NCI-H226 (cell line): ENCODE measurements at regions not wholly inside any gene's neighbourhood (a gene's known extent, or its start where the extent isn't known, plus 50 kb on each side); places are given as distances from the start of the nearest gene placed in this dataset.
"Not testable (repeated sequence)": the region's sequence is repeated elsewhere in the genome, so short reads cannot be mapped to it uniquely, and the experiment has no call there.

Experiments used
- DNase-seq: peaks from one replicate; pipeline ENCODE4 v3.0.0-alpha.2; 2015

DNA sequence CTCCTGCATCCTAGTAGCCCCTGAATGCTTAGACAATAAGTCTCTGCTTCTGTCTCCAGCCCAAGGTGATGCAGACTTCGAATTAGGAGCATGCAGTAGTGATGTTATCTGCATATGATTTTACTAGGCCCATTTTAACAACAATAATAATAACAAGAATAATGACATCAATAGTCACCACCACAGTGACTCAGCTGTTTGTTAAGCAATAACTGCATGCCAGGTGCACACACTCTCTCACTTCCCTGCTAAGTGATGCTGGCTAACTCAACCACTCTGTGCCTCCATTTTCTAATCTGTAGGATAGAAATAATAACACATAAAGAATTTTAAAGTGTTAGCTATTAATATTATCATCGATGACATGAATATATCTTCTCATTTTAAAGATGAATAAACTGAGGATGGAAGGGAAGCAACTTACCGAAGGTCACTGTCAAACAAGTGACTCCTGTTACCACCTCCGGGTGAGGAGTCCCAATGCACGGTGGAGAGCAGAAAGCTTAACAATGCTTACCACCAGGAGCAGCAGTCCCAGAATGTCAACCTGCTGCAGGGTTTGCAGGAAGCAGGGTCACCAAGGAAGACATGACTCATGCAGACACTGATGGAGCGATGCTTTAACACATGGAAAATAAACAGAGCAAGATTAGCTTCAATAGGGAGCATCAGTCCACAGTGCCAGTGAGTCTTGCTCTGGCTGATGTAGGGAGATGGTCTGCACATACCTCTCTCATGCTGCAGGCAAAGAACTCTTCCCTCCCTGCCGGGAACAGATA is 290.2 kb downstream of the SPATA17 start:
- DNase-seq = no peak

DNA sequence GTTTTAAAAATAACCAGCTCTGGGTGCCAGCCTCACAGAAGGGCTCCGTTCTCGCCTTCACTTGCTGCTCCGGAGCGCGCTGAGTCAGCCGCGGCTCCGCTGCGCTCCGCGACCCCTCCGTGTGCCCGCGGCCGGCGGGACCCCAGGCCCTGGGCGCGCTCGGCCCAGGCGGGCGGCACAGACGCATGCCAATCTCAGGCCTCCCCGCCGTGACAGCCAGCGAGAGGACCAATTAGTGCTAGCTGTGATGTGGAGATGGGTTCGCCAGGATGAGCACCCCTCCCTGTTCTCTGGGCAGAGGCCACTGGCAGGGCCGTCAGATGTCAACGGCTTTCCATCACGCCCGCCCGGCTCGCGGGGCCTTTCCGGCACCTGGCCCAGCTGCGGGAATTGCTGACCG is 293.8 kb downstream of the SPATA17 start:
- no peak for DNase-seq

DNA sequence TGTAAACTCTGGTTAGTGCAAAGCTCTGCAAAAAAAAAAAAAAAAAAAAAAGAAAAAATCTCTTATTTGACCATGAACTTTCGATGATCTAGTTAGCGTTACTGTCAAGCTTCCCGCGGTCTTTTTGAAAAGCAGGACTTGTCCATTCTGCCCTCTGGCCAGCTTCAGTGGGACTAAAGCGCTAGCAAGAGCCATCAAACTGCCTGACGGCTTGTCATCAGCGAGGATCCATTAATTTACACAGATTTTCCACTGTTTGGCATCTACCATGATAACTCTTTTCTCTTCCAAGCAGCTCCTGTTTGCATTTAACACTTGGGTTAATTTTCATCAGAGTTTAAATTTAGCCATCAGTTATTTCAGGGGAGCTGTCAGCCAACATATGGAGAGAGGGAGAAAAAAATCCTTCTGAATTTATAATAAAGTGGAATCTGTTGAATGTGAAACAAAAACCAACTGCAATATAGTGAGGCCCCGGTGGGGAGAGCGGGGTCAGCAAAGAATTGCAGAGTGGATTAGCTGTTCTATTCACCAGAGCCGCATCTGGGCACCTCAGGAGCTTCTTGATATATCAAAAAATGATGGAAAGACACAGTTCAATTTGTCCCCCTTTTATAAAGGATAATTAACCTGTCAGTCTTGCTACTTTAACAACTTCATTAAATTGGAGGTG is 298.2 kb downstream of the SPATA17 start:
- DNase-seq = no peak

DNA sequence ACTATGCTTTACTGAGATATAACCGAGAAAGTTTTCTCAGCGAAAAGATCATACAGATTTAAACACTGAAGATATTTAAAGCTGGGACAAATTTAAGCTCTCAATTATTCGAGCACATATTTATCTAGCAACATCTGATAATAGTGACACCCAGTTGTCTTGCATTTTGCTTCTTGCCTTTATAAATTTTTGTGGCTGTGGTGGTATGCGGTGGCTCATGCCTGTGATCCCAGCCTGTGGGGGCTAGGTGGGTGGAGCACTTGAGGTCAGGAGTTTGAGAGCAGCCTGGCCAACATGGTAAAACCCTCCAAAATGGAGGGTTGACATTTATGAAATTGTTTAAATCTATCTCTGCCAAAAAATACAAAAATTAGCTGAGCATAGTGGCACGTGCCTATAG is 312.2 kb downstream of the SPATA17 start:
- no peak for DNase-seq

DNA sequence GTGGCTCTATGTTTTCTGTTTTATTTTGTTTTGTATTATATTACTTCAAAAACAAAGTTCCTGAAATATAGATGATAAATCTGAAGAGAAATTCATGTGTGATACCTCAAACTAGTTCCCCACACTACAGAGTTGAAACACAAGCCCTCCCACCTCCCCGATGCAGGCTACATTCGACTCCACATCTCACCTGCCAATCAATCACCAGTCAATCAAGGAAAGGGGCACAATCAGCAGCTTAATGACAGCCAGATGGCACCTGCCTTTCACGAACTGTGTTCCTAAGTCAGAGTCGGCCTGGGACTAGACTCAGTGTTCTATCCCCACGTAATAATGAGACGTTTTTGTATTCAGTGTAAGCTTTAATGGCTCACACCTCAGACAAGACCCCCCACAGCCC is 313.4 kb downstream of the SPATA17 start:
- DNase-seq = no peak

DNA sequence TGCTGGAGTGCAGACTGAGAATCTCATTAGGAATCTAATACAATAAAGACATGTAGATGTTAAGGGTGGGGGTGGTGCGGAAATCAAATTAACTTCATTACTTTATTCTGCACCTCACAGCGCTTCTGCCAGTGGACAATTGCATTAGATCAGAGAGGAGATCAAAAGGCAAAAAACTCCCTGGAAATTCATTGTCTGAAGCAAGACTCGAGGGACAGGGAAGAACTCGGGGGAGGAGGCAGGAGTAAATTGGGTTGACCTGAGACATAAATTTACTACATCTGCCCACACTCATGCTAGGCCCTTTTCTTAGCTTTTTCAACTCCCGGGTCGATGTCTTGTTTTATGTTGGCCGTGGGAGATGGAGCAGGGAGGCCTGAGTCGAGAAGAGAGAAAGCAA is 315.4 kb downstream of the SPATA17 start:
- no peak for DNase-seq

DNA sequence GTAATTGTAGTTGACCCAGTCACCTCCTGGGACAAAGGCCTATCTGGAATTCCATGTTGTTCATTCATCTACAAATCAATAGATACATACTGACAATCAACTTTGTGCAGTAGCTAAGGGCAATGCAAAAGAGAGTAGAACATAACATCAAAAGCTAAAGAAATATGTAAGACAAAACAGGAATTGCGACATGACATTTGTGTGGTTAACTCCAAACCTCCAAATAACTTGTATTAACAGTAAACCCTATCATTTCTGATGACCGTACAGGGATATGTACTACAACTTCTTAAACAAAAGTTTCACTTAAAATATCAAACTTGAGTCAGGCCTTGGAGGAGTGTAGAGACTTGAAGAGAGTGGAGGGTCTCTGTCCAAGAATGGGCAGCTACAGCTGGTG is 317.6 kb downstream of the SPATA17 start:
- DNase-seq = no peak

DNA sequence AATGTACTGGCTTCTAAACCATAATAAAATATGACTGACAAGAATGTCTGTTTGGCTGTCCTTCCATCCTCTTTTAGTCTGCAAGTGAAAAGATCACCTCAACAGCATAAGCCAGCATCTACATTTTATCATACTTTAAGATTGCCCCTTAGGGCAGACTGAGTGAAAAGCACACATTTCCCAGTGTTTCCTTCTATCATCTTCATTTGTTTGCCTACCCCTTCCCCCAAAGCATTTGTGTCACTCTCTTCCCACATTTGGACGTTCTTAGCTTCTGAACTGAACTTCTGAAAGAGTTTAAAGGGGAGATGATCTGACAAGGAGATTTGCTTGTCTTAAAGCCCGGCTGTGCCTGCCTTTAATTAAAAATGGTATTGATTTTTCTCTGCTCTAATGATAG is 322.2 kb downstream of the SPATA17 start:
- DNase-seq = no peak

DNA sequence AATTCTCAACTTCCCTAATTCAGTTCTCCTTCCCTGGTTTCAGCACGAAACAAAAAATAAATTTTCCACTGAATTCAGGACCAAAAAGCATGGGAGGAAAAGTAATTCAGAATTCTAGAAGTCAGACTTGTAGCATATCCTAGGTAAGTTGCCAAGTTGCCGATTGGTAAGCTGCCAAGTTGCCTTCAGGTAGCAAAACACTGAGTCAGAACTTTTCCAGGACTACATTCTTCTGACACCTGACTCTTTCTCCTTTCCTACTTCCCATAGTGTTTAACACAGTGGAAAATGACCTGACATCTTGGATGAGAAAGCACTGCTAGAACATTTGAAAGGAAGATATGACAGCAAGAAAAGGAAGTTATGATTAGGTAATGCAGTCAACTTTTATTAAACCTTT is 322.8 kb downstream of the SPATA17 start:
- no peak for DNase-seq

DNA sequence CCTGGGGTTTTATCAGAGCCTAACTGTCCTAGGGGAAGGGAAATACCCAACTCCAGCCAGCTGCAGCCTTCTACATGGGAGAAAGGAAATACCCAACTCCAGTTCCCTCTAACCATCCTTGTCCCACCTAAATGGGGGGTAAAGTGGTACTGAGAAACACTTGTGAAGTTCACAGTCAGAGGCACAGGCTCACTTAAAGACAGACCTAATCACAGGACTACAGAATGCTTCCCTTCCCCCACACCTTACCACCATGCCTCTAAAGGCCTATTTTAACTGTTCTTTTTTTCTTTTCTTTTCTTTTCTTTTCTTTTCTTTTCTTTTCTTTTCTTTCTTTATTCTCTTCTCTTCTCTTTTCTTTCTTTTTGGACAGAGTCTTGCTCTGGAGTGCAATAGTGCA is 324.6 kb downstream of the SPATA17 start:
- DNase-seq = no peak

DNA sequence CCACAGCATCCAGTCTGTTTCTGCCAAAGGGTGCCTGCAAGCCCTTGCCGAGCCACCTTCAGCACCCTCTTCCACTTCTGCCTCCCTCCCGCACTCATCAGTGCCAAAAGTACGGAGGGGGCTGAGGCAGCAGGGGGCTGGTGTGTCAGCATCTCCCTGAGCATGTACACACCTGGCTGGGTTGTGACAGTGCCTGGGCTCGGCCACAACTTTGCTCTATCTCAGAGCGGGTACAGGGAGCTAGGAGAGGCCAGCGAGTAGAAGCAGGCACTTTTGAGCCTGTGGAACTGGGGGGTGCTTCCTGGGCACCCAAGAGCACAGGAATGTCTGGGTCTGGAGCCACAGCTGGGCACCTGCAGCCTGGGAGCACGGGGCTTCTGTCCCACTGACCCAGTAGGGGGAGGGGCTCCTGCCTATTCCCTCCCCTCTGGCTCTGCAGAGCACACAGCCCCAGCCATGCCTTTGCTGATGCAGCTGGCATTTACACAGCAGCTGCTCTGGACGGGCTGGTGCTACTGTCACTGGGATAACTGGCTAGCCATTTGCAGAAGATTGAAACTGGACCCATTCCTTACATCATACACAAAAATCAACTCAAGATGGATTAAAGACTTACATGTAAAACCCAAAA is 319.8 kb upstream of the RRP15 start:
- no peak for DNase-seq

DNA sequence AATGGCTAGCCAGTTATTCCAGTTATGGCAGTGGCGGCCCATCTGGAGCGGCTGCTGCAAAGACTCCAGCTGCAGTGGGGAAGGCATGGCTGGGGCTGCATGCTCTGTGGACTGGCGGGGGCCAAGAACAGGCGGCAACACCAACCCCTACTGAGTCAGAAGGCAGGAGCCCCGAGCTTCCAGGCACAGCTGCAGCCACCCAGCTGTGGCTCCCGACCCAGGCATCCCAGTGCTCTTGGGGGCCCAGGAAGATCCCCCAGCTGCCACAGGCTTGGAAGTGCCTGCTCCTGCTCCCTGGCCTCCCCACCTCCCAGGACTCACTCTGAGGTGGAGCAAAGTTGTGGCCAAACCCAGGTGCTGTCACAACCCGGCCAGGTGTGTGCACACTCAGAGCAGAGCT is 317.0 kb upstream of the RRP15 start:
- DNase-seq = no peak

DNA sequence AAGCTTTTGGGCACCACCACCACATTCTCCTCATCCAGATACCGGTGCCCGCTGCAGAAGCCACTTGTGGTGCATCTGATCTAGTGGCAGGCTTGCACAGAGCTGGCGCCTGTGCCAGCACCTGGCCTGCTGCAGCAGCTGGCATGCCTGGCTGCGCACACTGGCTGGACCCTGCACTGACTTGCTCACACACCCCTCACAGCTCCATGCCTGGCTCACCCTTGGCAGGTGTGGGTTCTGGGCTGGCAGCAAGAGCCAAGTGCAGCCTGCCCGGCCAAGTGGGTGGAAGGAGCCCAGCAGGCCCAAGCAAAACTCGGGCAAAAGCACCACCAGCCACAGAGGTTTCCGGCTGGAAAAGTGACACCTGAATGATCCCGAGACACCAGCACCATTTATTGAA is 315.7 kb upstream of the RRP15 start:
- no peak for DNase-seq

DNA sequence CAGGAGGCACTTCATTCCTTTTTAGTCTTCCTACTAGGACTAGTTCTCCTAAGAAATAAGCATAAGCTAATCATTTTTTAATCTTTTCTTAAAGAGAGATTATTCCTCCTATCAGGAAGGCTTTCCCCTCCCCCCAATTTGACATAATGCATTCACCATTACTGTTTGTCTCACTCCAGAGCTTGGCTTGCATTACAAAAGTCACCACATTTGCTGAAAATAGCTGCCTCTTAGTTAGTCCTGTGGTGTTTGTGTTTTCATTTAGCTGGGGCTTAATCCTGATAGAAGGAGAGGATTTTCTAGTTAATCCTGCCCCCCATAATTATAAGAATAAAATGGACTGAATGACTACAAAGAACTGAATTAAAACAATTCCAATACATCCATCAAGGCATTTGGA is 307.1 kb upstream of the RRP15 start:
- DNase-seq = no peak

DNA sequence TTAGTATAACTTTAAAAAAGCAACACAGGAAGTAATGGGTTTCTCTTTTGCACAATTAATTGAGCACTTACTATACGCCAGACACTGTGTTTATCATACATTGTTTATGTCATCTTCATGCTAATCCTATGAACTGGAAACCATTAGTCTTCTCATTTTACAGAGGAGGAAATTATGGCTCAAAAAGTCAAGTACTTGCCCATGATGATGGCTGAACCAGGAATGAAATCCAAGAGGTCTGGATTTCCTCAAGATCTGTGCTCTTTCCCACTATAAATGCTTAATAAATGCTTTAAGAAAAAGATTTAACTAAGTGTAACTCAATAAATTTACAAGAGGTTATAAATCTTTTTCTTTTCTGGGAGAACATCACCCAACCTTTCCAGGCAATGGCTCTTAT is 303.7 kb upstream of the RRP15 start:
- no peak for DNase-seq

DNA sequence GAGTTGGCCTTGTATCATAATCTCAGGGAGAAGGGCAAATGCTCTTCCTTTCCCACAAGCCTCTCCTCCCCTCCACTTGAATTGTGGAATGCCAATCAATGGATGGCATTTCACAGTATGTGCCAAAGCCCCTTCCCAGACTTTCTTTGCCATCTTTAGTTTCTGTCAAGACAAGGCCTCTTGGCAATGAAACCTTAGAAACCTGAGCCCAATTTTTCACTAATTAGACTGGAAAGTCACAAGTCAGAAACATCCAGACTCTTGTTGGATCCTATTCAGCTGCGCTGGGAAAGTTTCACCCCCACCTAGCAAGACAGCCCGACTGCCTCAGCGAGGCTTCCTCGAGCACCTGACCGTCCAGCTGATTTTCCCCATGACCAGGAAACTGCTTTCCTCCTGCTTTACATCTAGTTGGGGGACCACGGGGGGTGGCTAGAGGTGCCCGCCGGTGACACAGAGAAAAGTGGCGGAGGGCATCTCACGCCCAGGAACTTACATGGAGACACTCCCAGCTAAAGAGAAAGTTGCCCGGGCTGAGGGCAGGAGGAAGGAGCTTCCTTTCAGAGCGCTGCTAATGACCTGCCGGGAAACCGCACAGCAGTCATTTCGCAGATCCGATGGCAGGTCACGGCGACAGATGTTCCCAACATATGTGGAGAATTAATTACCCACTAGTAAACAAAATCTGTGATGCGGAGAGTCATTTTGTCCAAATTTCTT is 302.6 kb upstream of the RRP15 start:
- DNase-seq = no peak

DNA sequence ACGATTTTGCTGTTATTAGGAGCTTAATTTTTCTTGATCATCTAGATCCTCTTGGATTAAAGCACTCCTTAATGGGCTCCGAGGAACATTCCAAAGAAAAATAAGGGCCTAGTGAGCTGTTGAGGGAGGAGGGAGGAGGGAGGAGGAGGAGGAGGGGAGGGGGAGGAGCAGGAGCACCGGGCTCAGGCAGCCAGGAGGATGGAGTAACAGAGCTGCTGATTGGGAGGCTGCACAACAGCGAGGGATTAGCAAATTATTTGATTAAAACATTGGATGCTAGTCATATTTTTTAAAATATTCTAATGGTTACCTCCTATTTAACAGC is 302.1 kb upstream of the RRP15 start:
- DNase-seq = no peak

DNA sequence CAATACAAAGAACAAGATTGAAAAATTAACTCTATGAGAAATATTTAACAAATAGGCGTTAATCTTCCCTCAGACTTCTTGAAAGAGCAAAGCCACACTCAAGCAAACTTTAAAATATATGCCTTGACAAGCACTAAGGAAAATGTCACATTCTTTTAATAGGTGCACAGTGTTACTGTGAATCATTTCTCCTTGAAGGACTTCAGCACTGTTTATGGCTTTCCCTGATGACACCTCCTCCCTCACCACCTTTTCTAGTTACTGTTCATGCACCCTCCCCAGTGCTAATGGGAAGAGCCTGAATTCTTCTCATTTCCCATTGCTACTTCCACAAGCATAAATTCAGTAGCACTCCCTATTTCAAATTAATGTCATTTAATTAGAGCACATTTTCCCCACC is 299.5 kb upstream of the RRP15 start:
- no peak for DNase-seq

DNA sequence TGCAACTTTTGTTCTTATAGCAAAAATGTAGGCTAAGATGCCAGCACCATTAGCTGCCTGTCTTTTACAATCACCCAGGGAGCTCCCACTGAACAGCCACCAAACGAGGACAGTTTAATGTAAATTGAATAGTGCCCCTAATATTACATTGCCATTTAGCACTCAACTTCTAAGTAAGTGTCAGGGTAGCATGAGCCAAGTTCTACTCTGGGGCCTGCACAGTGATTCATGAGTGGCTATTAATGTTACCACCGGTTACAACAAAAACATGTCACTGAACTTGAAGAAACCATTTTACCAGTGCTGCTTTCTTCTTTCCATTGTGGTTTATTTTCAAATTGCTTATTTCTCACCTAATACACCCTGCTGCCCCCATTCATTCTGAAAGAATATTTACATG is 295.6 kb upstream of the RRP15 start:
- no peak for DNase-seq

DNA sequence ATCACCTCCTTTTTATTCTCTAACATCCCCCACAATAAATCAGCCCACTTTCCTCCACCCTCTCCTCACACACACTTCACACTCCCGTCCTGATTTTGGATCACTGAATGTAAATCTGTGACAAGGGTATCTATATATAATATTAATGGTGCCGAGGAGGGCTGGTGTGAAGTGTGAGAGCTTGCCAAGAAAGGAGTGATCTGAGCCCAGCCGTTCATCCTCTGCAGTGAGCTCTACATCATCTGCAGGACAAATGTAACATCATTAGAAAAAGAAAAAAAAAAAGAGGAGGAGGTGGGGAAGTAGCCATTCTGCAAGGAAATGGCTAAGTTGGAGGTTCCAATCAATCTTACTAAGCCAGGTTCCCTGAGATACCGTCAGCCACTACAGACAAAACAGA is 291.7 kb upstream of the RRP15 start:
- no peak for DNase-seq

DNA sequence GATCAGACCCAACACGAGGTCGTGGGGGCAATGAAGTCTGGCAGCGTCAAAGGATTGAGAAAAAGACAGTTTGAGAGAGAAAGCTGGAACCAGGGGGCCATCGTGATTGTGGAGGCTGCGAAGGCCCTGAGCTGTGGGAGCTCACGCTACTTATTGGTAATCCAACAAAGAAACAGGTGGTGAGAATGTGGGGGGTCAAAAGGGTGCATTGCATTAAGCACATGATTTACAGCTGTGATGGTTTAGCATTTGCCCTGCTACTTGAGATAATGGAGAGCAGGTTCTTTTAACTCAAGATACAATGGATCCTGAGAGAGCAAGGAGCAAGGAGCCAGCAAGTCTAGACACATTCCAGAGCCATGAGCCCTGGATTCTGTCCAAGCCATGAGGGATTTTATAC is 276.8 kb upstream of the RRP15 start:
- DNase-seq = not testable (repeated sequence)

DNA sequence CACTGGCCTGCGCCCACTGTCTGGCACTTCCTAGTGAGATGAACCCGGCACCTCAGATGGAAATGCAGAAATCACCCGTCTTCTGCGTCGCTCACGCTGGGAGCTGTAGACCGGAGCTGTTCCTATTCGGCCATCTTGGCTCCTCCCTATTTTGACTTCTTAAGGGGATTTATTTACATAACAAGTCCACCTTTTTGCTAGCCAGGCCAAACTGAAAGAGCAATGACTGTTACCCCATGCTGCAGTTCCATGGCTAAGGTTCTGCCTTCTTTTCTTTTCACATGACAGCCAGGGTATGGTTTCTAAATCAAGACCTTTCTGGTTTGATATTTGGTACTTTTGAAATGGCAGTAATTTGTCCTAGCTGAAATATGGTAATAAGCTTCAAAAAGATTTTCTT is 270.0 kb upstream of the RRP15 start:
- not testable (repeated sequence) for DNase-seq

DNA sequence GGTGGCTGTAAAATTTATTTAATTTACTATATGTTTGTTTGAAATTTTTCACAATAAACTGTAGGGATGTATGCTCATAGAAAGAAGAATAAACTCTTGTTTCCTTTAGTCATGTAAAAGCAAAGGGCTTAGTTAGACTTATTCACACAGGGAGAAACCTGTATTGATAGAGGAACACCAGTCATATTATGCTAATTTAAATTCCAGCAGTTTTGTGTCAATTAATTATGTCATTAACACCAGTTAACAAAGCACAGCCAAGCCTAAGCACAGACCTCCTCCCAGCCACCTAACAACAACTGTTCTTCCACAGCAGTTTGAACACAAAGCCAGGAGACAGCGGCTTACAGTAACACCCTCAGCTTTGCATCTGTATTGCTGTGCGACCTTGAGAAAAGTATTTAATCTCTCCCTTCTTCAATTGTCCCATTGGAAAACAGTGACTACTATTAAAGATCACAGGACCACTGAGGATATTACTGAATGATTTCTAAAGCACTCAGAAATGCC is 260.8 kb upstream of the RRP15 start:
- DNase-seq = no peak

DNA sequence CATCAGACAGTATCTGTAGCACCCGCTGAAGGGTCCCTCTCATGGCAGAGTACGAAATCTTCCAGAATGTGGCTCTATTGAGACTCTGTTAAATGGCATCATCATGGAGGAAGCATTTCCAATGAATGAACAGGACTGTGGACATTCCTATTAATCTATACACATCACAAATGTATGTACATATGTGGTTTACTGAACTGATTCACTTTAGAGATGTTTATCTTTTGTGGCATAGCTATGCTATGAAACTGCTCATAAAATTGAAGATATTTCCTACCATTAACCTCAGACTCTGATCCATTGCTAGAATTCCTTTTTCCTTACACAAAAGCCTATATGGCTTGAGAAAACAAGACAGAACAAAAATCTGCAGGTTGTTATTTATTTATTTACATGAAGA is 259.6 kb upstream of the RRP15 start:
- DNase-seq = no peak
